H7 (cell line): ENCODE measurements at regions not wholly inside any gene's neighbourhood (a gene's known extent, or its start where the extent isn't known, plus 50 kb on each side); places are given as distances from the start of the nearest gene placed in this dataset.

Experiments
- DNase-seq: peaks from one replicate; pipeline ENCODE4 v3.0.0; 2012
- H3K27me3 ChIP-seq: 2 replicates; pipeline ENCODE4 v1.6.0; 2011; ENCODE audit warnings: mild to moderate bottlenecking, low read length; ENCODE audit not compliant: control insufficient read depth, insufficient read depth
- H3K36me3 ChIP-seq: replicated peaks from 2 replicates; pipeline ENCODE4 v1.5.1; 2011; ENCODE audit warnings: low read length; ENCODE audit not compliant: control insufficient read depth, insufficient read depth
- H3K4me3 ChIP-seq: 2 replicates; pipeline ENCODE4 v1.5.1; 2011; ENCODE audit warnings: low read depth, mild to moderate bottlenecking, control low read depth, low read length, moderate library complexity; ENCODE audit not compliant: insufficient read depth

- Histone ChIP-seq H3K27me3 (no peaks in the 10 kb centered on the region), H3K4me3 (no peak overlapping the region), H3K36me3 (no peaks in the 10 kb centered on the region)
- no peak for DNase-seq
These were observed 57.0 kb downstream of the PHLDA1 start for GRCh38 chr12:75974323-75975187.

- no peak overlapping the region for H3K4me3 ChIP-seq
- no peaks in the 10 kb centered on the region for H3K27me3 ChIP-seq
- DNase-seq, result no peak
- no peaks in the 10 kb centered on the region for H3K36me3 ChIP-seq
These were observed 60.3 kb downstream of the PHLDA1 start for GRCh38 chr12:75971253-75971652.

GRCh38 chr12:75970310-75970709 is 61.3 kb downstream of the PHLDA1 start:
- no peak overlapping the region for H3K4me3 ChIP-seq
- no peak for DNase-seq
- H3K27me3 ChIP-seq, result no peaks in the 10 kb centered on the region
- no peaks in the 10 kb centered on the region for H3K36me3 ChIP-seq

GRCh38 chr12:75969768-75970167 is 61.8 kb downstream of the PHLDA1 start:
- no peak overlapping the region for H3K4me3 ChIP-seq
- DNase-seq, result peak; percentile 28
- no peaks in the 10 kb centered on the region for H3K27me3 ChIP-seq
- H3K36me3 ChIP-seq, result no peaks in the 10 kb centered on the region

- Histone ChIP-seq H3K27me3 (no peaks in the 10 kb centered on the region), H3K4me3 (no peak overlapping the region), H3K36me3 (no peaks in the 10 kb centered on the region)
- no peak for DNase-seq
These were observed 65.9 kb downstream of the PHLDA1 start for GRCh38 chr12:75965661-75966060.

- Histone ChIP-seq H3K4me3 (no peak overlapping the region), H3K36me3 (no peaks in the 10 kb centered on the region), H3K27me3 (no peaks in the 10 kb centered on the region)
- no peak for DNase-seq
These were observed 67.4 kb downstream of the PHLDA1 start for GRCh38 chr12:75964150-75964549.

GRCh38 chr12:75961878-75962277 is 69.7 kb downstream of the PHLDA1 start:
- H3K36me3 ChIP-seq, result no peaks in the 10 kb centered on the region
- no peak for DNase-seq
- no peak overlapping the region for H3K4me3 ChIP-seq
- H3K27me3 ChIP-seq, result no peaks in the 10 kb centered on the region

- Histone ChIP-seq H3K4me3 (no peak overlapping the region), H3K27me3 (no peaks in the 10 kb centered on the region)
These were observed 70.5 kb downstream of the PHLDA1 start for GRCh38 chr12:75960954-75961661.

GRCh38 chr12:75960086-75960910 is 71.3 kb downstream of the PHLDA1 start:
- H3K27me3 ChIP-seq, result no peaks in the 10 kb centered on the region
- DNase-seq, result peak; percentile 51

More at GRCh38 chr12:75960954-75961661, 70.5 kb downstream of the PHLDA1 start:
- no peak for DNase-seq
- no peaks in the 10 kb centered on the region for H3K36me3 ChIP-seq

GRCh38 chr12:75959506-75959905 is 72.1 kb downstream of the PHLDA1 start:
- DNase-seq, result no peak
- Histone ChIP-seq H3K4me3 (no peak overlapping the region), H3K36me3 (no peaks in the 10 kb centered on the region), H3K27me3 (no peaks in the 10 kb centered on the region)

More at GRCh38 chr12:75960086-75960910, 71.3 kb downstream of the PHLDA1 start:
- H3K4me3 ChIP-seq, result no peak overlapping the region
- H3K36me3 ChIP-seq, result no peaks in the 10 kb centered on the region

- no peaks in the 10 kb centered on the region for H3K36me3 ChIP-seq
- H3K27me3 ChIP-seq, result no peaks in the 10 kb centered on the region
- no peak overlapping the region for H3K4me3 ChIP-seq
- DNase-seq, result peak; percentile 58
These were observed 72.5 kb downstream of the PHLDA1 start for GRCh38 chr12:75959060-75959459.

GRCh38 chr12:75955251-75955650 is 76.3 kb downstream of the PHLDA1 start:
- DNase-seq, result peak; percentile 36

GRCh38 chr12:75954749-75955148 is 76.8 kb downstream of the PHLDA1 start:
- Histone ChIP-seq H3K27me3 (no peaks in the 10 kb centered on the region), H3K36me3 (no peaks in the 10 kb centered on the region), H3K4me3 (no peak overlapping the region)
- DNase-seq, result no peak

More at GRCh38 chr12:75955251-75955650, 76.3 kb downstream of the PHLDA1 start:
- no peak overlapping the region for H3K4me3 ChIP-seq
- H3K36me3 ChIP-seq, result no peaks in the 10 kb centered on the region
- no peaks in the 10 kb centered on the region for H3K27me3 ChIP-seq

GRCh38 chr12:75954041-75954440 is 77.5 kb downstream of the PHLDA1 start:
- no peak for DNase-seq
- H3K4me3 ChIP-seq, result no peak overlapping the region
- H3K27me3 ChIP-seq, result no peaks in the 10 kb centered on the region
- no peaks in the 10 kb centered on the region for H3K36me3 ChIP-seq
